DOHH2 (cell line): ENCODE measurements at regions not wholly inside any gene's neighbourhood (a gene's known extent, or its start where the extent isn't known, plus 50 kb on each side); places are given as distances from the start of the nearest gene placed in this dataset.

ENCODE experiments used
- H3F3A ChIP-seq: fragments of 200-600 bp; sonication (generic), shearing (Covaris generic); 2 replicates; pipeline ENCODE4 v1.6.0; 2016; ENCODE audit warnings: antibody characterized with exemption, mild to moderate bottlenecking; ENCODE audit not compliant: control insufficient read depth, insufficient read depth
- H3K27ac ChIP-seq: fragments of 200-600 bp; sonication (generic); 2 replicates; pipeline ENCODE4 v1.5.1; 2014; ENCODE audit warnings: low read depth, mild to moderate bottlenecking, low read length, moderate library complexity
- H3K27me3 ChIP-seq: fragments of 200-600 bp; sonication (generic); 2 replicates; pipeline ENCODE4 v1.6.1; 2014; ENCODE audit warnings: mild to moderate bottlenecking, low read length, mixed read lengths; ENCODE audit not compliant: control insufficient read depth
- H3K36me3 ChIP-seq: fragments of 200-600 bp; sonication (generic); 2 replicates; pipeline ENCODE4 v1.6.1; 2014; ENCODE audit warnings: mild to moderate bottlenecking, low read length, moderate library complexity, mixed read lengths; ENCODE audit not compliant: control insufficient read depth
- H3K4me1 ChIP-seq: fragments of 200-600 bp; sonication (generic); 2 replicates; pipeline ENCODE4 v1.6.1; 2014; ENCODE audit warnings: mild to moderate bottlenecking, low read length, mixed read lengths; ENCODE audit not compliant: control insufficient read depth
- H3K4me2 ChIP-seq: fragments of 200-600 bp; sonication (generic); 2 replicates; pipeline ENCODE4 v1.6.0; 2014; ENCODE audit warnings: mild to moderate bottlenecking, low read length, moderate library complexity
- H3K4me3 ChIP-seq: fragments of 200-600 bp; sonication (generic); 2 replicates; pipeline ENCODE4 v1.5.1; 2014; ENCODE audit warnings: mild to moderate bottlenecking, low read length, mixed read lengths
- H3K79me2 ChIP-seq: fragments of 200-600 bp; sonication (generic); 2 replicates; pipeline ENCODE4 v1.6.1; 2014; ENCODE audit warnings: mild to moderate bottlenecking, low read length, mixed read lengths; ENCODE audit not compliant: control insufficient read depth
- H3K9me2 ChIP-seq: fragments of 200-600 bp; sonication (generic); replicated peaks from 2 replicates; pipeline ENCODE4 v1.6.1; 2014; ENCODE audit warnings: mild to moderate bottlenecking, low read length, mixed read lengths; ENCODE audit not compliant: control insufficient read depth
- H3K9me3 ChIP-seq: fragments of 200-600 bp; sonication (generic); 2 replicates; pipeline ENCODE4 v1.6.1; 2014; ENCODE audit warnings: antibody characterized with exemption, low read length, mixed read lengths; ENCODE audit not compliant: control insufficient read depth, insufficient read depth
- H4K20me1 ChIP-seq: fragments of 200-600 bp; sonication (generic); 2 replicates; pipeline ENCODE4 v1.6.0; 2014; ENCODE audit warnings: low read depth, mild to moderate bottlenecking, antibody characterized with exemption, low read length, moderate library complexity; ENCODE audit not compliant: control insufficient read depth, insufficient read depth
- CTCF ChIP-seq: fragments of 200-600 bp; sonication (generic); IDR thresholded peaks from one replicate; pipeline ENCODE4 v1.5.1; 2014; ENCODE audit warnings: antibody characterized with exemption, mild to moderate bottlenecking, low read depth, low read length; ENCODE audit not compliant: poor library complexity, severe bottlenecking
- EZH2phosphoT487 ChIP-seq: fragments of 200-600 bp; sonication (generic); IDR thresholded peaks from 2 replicates; pipeline ENCODE4 v1.6.1; 2017; ENCODE audit warnings: borderline replicate concordance, mild to moderate bottlenecking, antibody characterized with exemption, low read length, moderate library complexity, mixed read lengths

- H3K9me2 ChIP-seq, result no peaks in the 10 kb centered on the region
- H3K9me3 ChIP-seq, result no peaks in the 10 kb centered on the region
- H3K79me2 ChIP-seq, result no peaks in the 10 kb centered on the region
- no peaks in the 10 kb centered on the region for H4K20me1 ChIP-seq
- no peaks in the 10 kb centered on the region for H3F3A ChIP-seq
- H3K4me2 ChIP-seq, result no peak overlapping the region
- H3K27me3 ChIP-seq, result peaks cover 3% of the 10 kb centered on the region; the same call in 1 of the 2 replicates
- TF ChIP-seq EZH2phosphoT487 (no peak), CTCF (no peak)
- no peak overlapping the region for H3K4me3 ChIP-seq
- no peak overlapping the region for H3K27ac ChIP-seq
- no peaks in the 10 kb centered on the region for H3K36me3 ChIP-seq
- no peaks in the 10 kb centered on the region for H3K4me1 ChIP-seq
These were observed 155.1 kb upstream of the ZNF462 start for GRCh38 chr9:106707738-106708474.

DNA sequence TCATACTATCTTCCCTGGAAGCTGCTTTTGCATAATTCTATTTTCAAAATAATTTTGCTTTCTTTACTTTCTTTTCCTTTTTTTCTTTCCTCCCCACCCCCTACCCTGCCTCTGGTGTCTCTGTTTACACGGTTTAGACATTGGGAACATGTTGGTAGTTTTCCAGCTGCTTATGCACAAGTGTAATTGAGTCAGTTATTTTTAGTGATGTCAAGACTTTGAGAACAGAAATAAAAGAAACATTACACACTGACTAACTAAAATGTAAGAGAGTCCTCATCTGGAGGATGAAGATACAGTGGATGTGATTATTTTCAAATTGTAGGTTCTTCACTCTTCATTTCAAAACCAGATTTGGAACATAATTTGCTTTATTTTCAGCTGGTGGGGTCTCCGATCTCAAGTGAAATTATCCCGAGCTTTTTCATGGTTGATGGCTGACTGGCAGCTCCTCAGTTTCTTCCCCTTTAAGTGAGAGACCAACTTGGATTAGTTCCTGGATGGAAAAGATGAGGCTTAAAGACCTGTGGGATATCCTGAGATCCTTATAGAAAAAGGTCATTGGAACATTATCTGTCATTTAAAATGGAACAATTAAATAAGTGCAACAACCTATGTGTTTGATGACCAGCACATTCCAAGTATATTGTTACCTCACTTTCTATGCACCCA lies 154.4 kb upstream of the ZNF462 start:
- no peaks in the 10 kb centered on the region for H4K20me1 ChIP-seq
- H3K9me2 ChIP-seq, result no peaks in the 10 kb centered on the region
- peaks cover 3% of the 10 kb centered on the region; the same call in 1 of the 2 replicates for H3K27me3 ChIP-seq
- H3K36me3 ChIP-seq, result no peaks in the 10 kb centered on the region
- TF ChIP-seq EZH2phosphoT487 (no peak), CTCF (no peak)
- H3K4me2 ChIP-seq, result no peak overlapping the region
- no peaks in the 10 kb centered on the region for H3K4me1 ChIP-seq
- no peak overlapping the region for H3K27ac ChIP-seq
- no peaks in the 10 kb centered on the region for H3K9me3 ChIP-seq
- H3F3A ChIP-seq, result no peaks in the 10 kb centered on the region
- H3K79me2 ChIP-seq, result no peaks in the 10 kb centered on the region
- no peak overlapping the region for H3K4me3 ChIP-seq

DNA sequence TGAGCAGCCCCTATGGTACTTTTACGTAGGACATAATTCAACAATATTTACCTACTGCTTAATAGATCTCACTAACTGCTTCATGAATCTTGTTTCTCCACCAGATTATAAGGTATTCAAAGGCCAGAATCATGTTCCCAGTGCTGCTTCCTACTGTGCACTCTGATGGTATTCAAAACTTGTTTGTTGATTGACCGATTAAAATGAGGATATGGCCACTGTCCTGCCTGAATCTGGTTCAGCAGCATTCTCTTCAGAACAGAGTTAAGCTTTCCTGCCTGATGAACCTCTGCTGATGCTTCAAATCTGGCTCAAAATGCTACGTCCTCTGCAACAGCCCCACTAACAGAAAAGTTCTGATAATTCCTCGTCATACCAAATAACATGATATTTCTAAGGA lies 150.7 kb upstream of the ZNF462 start:
- H3F3A ChIP-seq, result no peaks in the 10 kb centered on the region
- no peak overlapping the region for H3K4me3 ChIP-seq
- H3K27ac ChIP-seq, result no peak overlapping the region
- no peaks in the 10 kb centered on the region for H3K4me1 ChIP-seq
- no peaks in the 10 kb centered on the region for H3K79me2 ChIP-seq
- no peak for TF ChIP-seq EZH2phosphoT487
- no peak for TF ChIP-seq CTCF
- peaks cover 3% of the 10 kb centered on the region; the same call in 1 of the 2 replicates for H3K27me3 ChIP-seq
- no peaks in the 10 kb centered on the region for H4K20me1 ChIP-seq
- no peaks in the 10 kb centered on the region for H3K9me3 ChIP-seq
- no peaks in the 10 kb centered on the region for H3K9me2 ChIP-seq
- no peak overlapping the region for H3K4me2 ChIP-seq
- no peaks in the 10 kb centered on the region for H3K36me3 ChIP-seq
